Astrocyte (in vitro differentiated cells and primary cell): ENCODE measurements at regions not wholly inside any gene's neighbourhood (a gene's known extent, or its start where the extent isn't known, plus 50 kb on each side); places are given as distances from the start of the nearest gene placed in this dataset.

Experiments used
- CTCF ChIP-seq: IDR thresholded peaks from 2 replicates; pipeline ENCODE4 v1.5.1; 2011; ENCODE audit warnings: low read depth, mild to moderate bottlenecking, inconsistent platforms, low read length, moderate library complexity; ENCODE audit not compliant: insufficient read depth
- EZH2 ChIP-seq: IDR thresholded peaks from 2 replicates; pipeline ENCODE4 v1.6.1; 2012; ENCODE audit warnings: mild to moderate bottlenecking, low read length, inconsistent platforms; ENCODE audit not compliant: insufficient read depth

GRCh38 chr6:22499815-22500214 is 69.6 kb upstream of the HDGFL1 start:
- no peak for TF ChIP-seq CTCF
- no peak for TF ChIP-seq EZH2
